DMS53 treated with DMSO at 0.1 percent for 48 hours (cell line): ENCODE measurements at regions not wholly inside any gene's neighbourhood (a gene's known extent, or its start where the extent isn't known, plus 50 kb on each side); places are given as distances from the start of the nearest gene placed in this dataset.

Experiments
- DNase-seq: peaks from one replicate; lab custom pipeline; 2025; ENCODE audit not compliant: unreplicated experiment; lab: John Stamatoyannopoulos, UW

- DNase-seq = no peak
Observed at GRCh38 chr14:80381807-80382363, 170.6 kb upstream of the DIO2 start.

- no peak for DNase-seq
Observed at GRCh38 chr14:80379035-80379434, 167.7 kb upstream of the DIO2 start.

GRCh38 chr14:80378084-80378690 is 166.9 kb upstream of the DIO2 start:
- no peak for DNase-seq

- no peak for DNase-seq
Observed at GRCh38 chr14:80364816-80365215, 153.5 kb upstream of the DIO2 start.

- DNase-seq = peak; percentile 7
Observed at GRCh38 chr14:80364274-80364673, 153.0 kb upstream of the DIO2 start.

GRCh38 chr14:80358112-80358511 is 146.8 kb upstream of the DIO2 start:
- no peak for DNase-seq

GRCh38 chr14:80356413-80356812 is 145.1 kb upstream of the DIO2 start:
- no peak for DNase-seq

GRCh38 chr14:80354860-80355581 is 143.7 kb upstream of the DIO2 start:
- DNase-seq = no peak

GRCh38 chr14:80352471-80352870 is 141.2 kb upstream of the DIO2 start:
- DNase-seq = no peak

- no peak for DNase-seq
Observed at GRCh38 chr14:80350707-80351106, 139.4 kb upstream of the DIO2 start.

- DNase-seq = no peak
Observed at GRCh38 chr14:80346395-80346794, 135.1 kb upstream of the DIO2 start.

- DNase-seq = no peak
Observed at GRCh38 chr14:80344208-80344607, 132.9 kb upstream of the DIO2 start.

- no peak for DNase-seq
Observed at GRCh38 chr14:80336608-80337106, 125.4 kb upstream of the DIO2 start.

GRCh38 chr14:80325688-80326087 is 114.4 kb upstream of the DIO2 start:
- DNase-seq = peak; percentile 5

GRCh38 chr14:80325112-80325511 is 113.8 kb upstream of the DIO2 start:
- no peak for DNase-seq

GRCh38 chr14:80324649-80325048 is 113.3 kb upstream of the DIO2 start:
- DNase-seq = no peak

- DNase-seq = no peak
Observed at GRCh38 chr14:80323038-80323665, 111.8 kb upstream of the DIO2 start.

- DNase-seq = no peak
Observed at GRCh38 chr14:80316441-80316840, 105.1 kb upstream of the DIO2 start.

- no peak for DNase-seq
Observed at GRCh38 chr14:80315681-80316080, 104.4 kb upstream of the DIO2 start.

GRCh38 chr14:80313806-80314205 is 102.5 kb upstream of the DIO2 start:
- no peak for DNase-seq

- no peak for DNase-seq
Observed at GRCh38 chr14:80310938-80311750, 99.8 kb upstream of the DIO2 start.
